ENCODE measurements at regions not wholly inside any gene's neighbourhood (a gene's known extent, or its start where the extent isn't known, plus 50 kb on each side); places are given as distances from the start of the nearest gene placed in this dataset.

GRCh38 chr9:3074247-3074646 is 230.4 kb upstream of the PUM3 start:
- TF ChIP-seq TAF1 (IDR thresholded peaks at IDR 0.05; ENCODE audit: low read depth) (no peak), CEBPB (IDR thresholded peaks at IDR 0.05) (no peak), TCF12 (IDR thresholded peaks at IDR 0.05; ENCODE audit: low read depth) (no peak), USF1 (IDR thresholded peaks at IDR 0.05) (peak; percentile 65)

GRCh38 chr9:3066591-3066990 is 222.7 kb upstream of the PUM3 start:
- TF ChIP-seq EP300 (IDR thresholded peaks at IDR 0.05; ENCODE audit: borderline replicate concordance) (no peak), NFIC (IDR thresholded peaks at IDR 0.05) (no peak), TAF1 (IDR thresholded peaks at IDR 0.05; ENCODE audit: low read depth) (no peak), MAX (IDR thresholded peaks at IDR 0.05) (no peak), FOXM1 (IDR thresholded peaks at IDR 0.05; ENCODE audit: borderline replicate concordance, low read depth) (no peak), REST (IDR thresholded peaks at IDR 0.05; ENCODE audit: low read depth) (no peak), CEBPB (IDR thresholded peaks at IDR 0.05) (no peak), YY1 (IDR thresholded peaks at IDR 0.05; ENCODE audit: low read depth) (no peak)

GRCh38 chr9:3059781-3060468 is 216.0 kb upstream of the PUM3 start:
- TF ChIP-seq EGR1 (IDR thresholded peaks at IDR 0.05) (no peak), CREB1 (IDR thresholded peaks at IDR 0.05; ENCODE audit: low read depth) (no peak), ZBTB7A (IDR thresholded peaks at IDR 0.05; ENCODE audit: low read depth) (no peak), MAX (IDR thresholded peaks at IDR 0.05) (no peak), EP300 (IDR thresholded peaks at IDR 0.05; ENCODE audit: borderline replicate concordance) (no peak), TAF1 (IDR thresholded peaks at IDR 0.05; ENCODE audit: low read depth) (no peak), YY1 (IDR thresholded peaks at IDR 0.05; ENCODE audit: low read depth) (no peak), FOXM1 (IDR thresholded peaks at IDR 0.05; ENCODE audit: borderline replicate concordance, low read depth) (no peak), NFIC (IDR thresholded peaks at IDR 0.05) (no peak), TEAD4 (IDR thresholded peaks at IDR 0.05) (no peak), RAD21 (IDR thresholded peaks at IDR 0.05; ENCODE audit: low read depth) (no peak), CEBPB (IDR thresholded peaks at IDR 0.05) (no peak), TCF12 (IDR thresholded peaks at IDR 0.05; ENCODE audit: low read depth) (no peak), USF1 (IDR thresholded peaks at IDR 0.05) (no peak), REST (IDR thresholded peaks at IDR 0.05; ENCODE audit: low read depth) (no peak)

- no peak for TF ChIP-seq ZBTB7A (IDR thresholded peaks at IDR 0.05; ENCODE audit: low read depth)
- no peak for TF ChIP-seq CREB1 (IDR thresholded peaks at IDR 0.05; ENCODE audit: low read depth)
- TF ChIP-seq USF1 (IDR thresholded peaks at IDR 0.05) = no peak
- TF ChIP-seq TEAD4 (IDR thresholded peaks at IDR 0.05) = no peak
- TF ChIP-seq CEBPB (IDR thresholded peaks at IDR 0.05) = no peak
- no peak for TF ChIP-seq EGR1 (IDR thresholded peaks at IDR 0.05)
- no peak for TF ChIP-seq YY1 (IDR thresholded peaks at IDR 0.05; ENCODE audit: low read depth)
- TF ChIP-seq TCF12 (IDR thresholded peaks at IDR 0.05; ENCODE audit: low read depth) = no peak
- TF ChIP-seq EP300 (IDR thresholded peaks at IDR 0.05; ENCODE audit: borderline replicate concordance) = no peak
- no peak for TF ChIP-seq FOXM1 (IDR thresholded peaks at IDR 0.05; ENCODE audit: borderline replicate concordance, low read depth)
- TF ChIP-seq MAX (IDR thresholded peaks at IDR 0.05) = no peak
- TF ChIP-seq RAD21 (IDR thresholded peaks at IDR 0.05; ENCODE audit: low read depth) = no peak
- TF ChIP-seq REST (IDR thresholded peaks at IDR 0.05; ENCODE audit: low read depth) = no peak
- TF ChIP-seq NFIC (IDR thresholded peaks at IDR 0.05) = no peak
- TF ChIP-seq TAF1 (IDR thresholded peaks at IDR 0.05; ENCODE audit: low read depth) = no peak
Observed at GRCh38 chr9:3058409-3058808, 214.5 kb upstream of the PUM3 start.
